HT1080 (cell line): ENCODE measurements at regions not wholly inside any gene's neighbourhood (a gene's known extent, or its start where the extent isn't known, plus 50 kb on each side); places are given as distances from the start of the nearest gene placed in this dataset.
A peak's percentile ranks its signal among the peaks of the same experiment; 100 is the strongest.
"Not testable (repeated sequence)": the region's sequence is repeated elsewhere in the genome, so short reads cannot be mapped to it uniquely, and the experiment has no call there.

Experiments used
- DNase-seq: peaks from one replicate; pipeline ENCODE4 v3.0.0-alpha.2; 2015; ENCODE audit warnings: low read depth

GRCh38 chr3:3902161-3902560 lies 102.9 kb downstream of the LRRN1 start:
- no peak for DNase-seq

GRCh38 chr3:3906171-3906570 lies 106.9 kb downstream of the LRRN1 start:
- no peak for DNase-seq

- DNase-seq: no peak
Observed at GRCh38 chr3:3907023-3907422, 107.8 kb downstream of the LRRN1 start.

GRCh38 chr3:3918763-3919162 lies 119.5 kb downstream of the LRRN1 start:
- no peak for DNase-seq

GRCh38 chr3:3919316-3919715 lies 120.1 kb downstream of the LRRN1 start:
- DNase-seq: no peak

GRCh38 chr3:3923619-3924018 lies 124.4 kb downstream of the LRRN1 start:
- no peak for DNase-seq

GRCh38 chr3:3927198-3927597 lies 128.0 kb downstream of the LRRN1 start:
- DNase-seq: no peak

GRCh38 chr3:3927965-3928364 lies 128.7 kb downstream of the LRRN1 start:
- DNase-seq: no peak

- not testable (repeated sequence) for DNase-seq
Observed at GRCh38 chr3:3941380-3941779, 142.1 kb downstream of the LRRN1 start.

- DNase-seq: no peak
Observed at GRCh38 chr3:3951071-3951470, 151.8 kb downstream of the LRRN1 start.

GRCh38 chr3:3951501-3951900 lies 152.3 kb downstream of the LRRN1 start:
- DNase-seq: no peak

GRCh38 chr3:3962867-3963266 lies 163.6 kb downstream of the LRRN1 start:
- not testable (repeated sequence) for DNase-seq

GRCh38 chr3:3984053-3984452 lies 184.8 kb downstream of the LRRN1 start:
- no peak for DNase-seq

- no peak for DNase-seq
Observed at GRCh38 chr3:3991598-3991997, 192.4 kb downstream of the LRRN1 start.

GRCh38 chr3:3992312-3992874 lies 193.2 kb downstream of the LRRN1 start:
- no peak for DNase-seq

- peak; percentile 51 for DNase-seq
Observed at GRCh38 chr3:3998140-3998922, 199.1 kb downstream of the LRRN1 start.

- not testable (repeated sequence) for DNase-seq
Observed at GRCh38 chr3:3999340-3999739, 200.1 kb downstream of the LRRN1 start.

- DNase-seq: no peak
Observed at GRCh38 chr3:4001976-4002375, 202.7 kb downstream of the LRRN1 start.

GRCh38 chr3:4006288-4006687 lies 207.1 kb downstream of the LRRN1 start:
- no peak for DNase-seq

- peak; percentile 11 for DNase-seq
Observed at GRCh38 chr3:4008205-4008604, 209.0 kb downstream of the LRRN1 start.

GRCh38 chr3:4011166-4011565 lies 211.9 kb downstream of the LRRN1 start:
- no peak for DNase-seq

GRCh38 chr3:4015426-4015825 lies 216.2 kb downstream of the LRRN1 start:
- DNase-seq: no peak

GRCh38 chr3:4019501-4019900 lies 220.3 kb downstream of the LRRN1 start:
- DNase-seq: no peak
